ENCODE measurements at regions not wholly inside any gene's neighbourhood (a gene's known extent, or its start where the extent isn't known, plus 50 kb on each side); places are given as distances from the start of the nearest gene placed in this dataset.

- DNase-seq (ENCODE audit: low read depth in 2 of 3, low spot score in 2 of 3), result no peak
Measured at GRCh38 chrX:15191830-15192229, 78.1 kb downstream of the ASB9 start.

GRCh38 chrX:15188039-15188438 lies 81.8 kb downstream of the ASB9 start:
- DNase-seq (ENCODE audit: low read depth in 2 of 3, low spot score in 2 of 3), result no peak

DNA sequence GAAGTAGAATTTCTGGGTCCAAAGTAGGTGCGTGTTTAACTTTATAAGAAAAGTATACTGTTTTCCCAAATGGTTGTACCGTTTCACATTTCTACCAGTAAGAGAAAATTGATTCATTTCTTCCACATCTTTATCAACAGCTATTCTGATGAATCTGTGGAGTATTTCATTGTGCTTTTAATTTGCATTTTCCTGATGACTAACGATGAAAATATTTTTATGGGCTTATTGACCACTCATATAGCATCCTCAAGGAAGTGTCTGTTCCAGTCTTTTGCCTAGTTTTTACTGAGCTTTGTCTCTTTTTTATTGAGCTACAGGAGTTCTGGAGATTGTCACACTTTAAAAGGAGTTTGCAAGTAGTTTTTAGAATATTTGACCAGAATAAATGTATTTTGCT lies 92.6 kb downstream of the ASB9 start:
- no peak for DNase-seq (ENCODE audit: low read depth in 2 of 3, low spot score in 2 of 3)

- DNase-seq (ENCODE audit: low read depth in 2 of 3, low spot score in 2 of 3), result no peak
Measured at GRCh38 chrX:15173411-15173810, 96.5 kb downstream of the ASB9 start.

GRCh38 chrX:15170927-15171326 lies 99.0 kb downstream of the ASB9 start:
- peak in 1 of 3 donors; percentile 1 for DNase-seq (ENCODE audit: low read depth in 2 of 3, low spot score in 2 of 3)

DNA sequence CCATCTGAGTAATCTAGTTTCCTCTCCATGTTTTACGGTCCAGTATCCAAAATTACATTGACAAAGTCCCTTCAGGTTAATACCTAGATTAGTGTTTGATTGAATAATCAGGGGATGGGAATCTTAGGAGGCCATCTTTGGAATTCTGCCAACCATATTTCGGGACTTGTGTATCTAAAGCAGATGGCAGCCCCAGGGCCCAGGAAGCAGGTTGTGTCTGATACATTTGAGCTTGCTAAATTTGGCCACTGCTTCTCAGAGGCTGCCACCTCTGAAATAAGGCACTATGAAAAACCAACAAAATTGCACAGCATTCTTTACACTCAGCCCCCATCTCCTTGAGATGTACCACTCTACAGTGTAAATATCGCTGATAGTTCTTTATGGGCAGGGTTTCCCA lies 102.1 kb downstream of the ASB9 start:
- no peak for DNase-seq (ENCODE audit: low read depth in 2 of 3, low spot score in 2 of 3)

- no peak for DNase-seq (ENCODE audit: low read depth in 2 of 3, low spot score in 2 of 3)
Measured at GRCh38 chrX:15165832-15166231, 104.1 kb downstream of the ASB9 start.

DNA sequence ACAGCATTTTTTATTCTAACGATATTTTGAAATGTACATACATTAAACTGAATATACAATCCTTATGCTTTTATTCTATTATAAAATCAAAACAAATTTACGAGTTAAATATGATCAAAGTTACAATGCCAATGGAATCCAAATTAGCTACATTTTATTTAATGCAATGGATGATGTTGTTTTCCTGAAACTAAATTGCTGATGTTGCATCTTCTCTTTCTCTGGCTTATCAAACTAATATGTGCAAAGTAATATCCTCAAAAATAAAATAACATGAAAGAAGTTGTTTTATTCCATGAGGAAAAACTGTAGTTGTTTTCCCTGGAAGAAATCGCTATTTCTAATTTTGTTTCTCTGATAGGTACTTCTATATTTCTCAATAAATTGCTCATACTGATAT lies 106.8 kb downstream of the ASB9 start:
- DNase-seq (ENCODE audit: low read depth in 2 of 3, low spot score in 2 of 3), result no peak

DNA sequence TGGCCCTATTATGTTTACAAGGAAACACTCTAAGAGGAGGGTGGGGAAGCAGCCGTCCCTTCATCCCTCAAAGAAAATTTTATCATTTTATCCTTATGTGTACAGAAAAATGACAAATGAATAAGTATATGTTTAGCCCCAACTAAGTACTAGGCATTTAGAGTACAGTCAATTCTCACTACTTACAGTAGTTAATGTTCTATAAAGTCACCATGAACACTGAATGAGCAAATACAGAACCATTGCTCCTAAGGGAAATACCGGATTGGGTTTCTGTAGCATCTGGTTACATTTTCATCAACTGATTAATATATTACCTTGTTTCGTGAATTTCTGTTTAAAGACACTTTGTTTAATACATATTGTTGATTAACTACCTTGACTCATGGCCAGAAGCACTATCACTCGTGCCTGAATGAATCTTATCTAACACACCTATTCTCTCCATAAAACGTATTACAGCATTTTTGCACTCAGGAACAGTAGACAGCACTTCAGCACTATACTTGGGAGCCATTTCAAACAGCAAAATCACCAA lies 109.3 kb downstream of the ASB9 start:
- no peak for DNase-seq (ENCODE audit: low read depth in 2 of 3, low spot score in 2 of 3)

GRCh38 chrX:15158736-15159406 lies 111.0 kb downstream of the ASB9 start:
- DNase-seq (ENCODE audit: low read depth in 2 of 3, low spot score in 2 of 3), result no peak

DNA sequence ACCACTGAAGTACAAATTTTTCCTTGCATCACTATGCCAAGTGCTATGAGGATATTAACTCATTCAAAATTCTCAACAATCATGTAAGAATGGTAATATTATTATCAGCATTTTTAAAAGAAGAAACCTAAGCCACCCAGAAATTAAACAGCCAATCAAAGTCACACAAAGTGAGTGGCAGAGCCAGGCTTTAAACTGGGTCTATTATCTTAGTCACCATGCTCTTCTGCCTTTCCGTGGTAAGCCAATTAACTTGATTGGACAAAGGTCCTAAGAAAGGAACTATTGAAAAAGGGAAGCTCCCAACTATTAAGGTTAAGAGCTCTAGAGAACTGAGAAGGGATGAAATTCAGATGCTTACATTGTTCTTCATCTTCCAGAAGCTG lies 111.5 kb downstream of the ASB9 start:
- DNase-seq (ENCODE audit: low read depth in 2 of 3, low spot score in 2 of 3), result no peak

DNA sequence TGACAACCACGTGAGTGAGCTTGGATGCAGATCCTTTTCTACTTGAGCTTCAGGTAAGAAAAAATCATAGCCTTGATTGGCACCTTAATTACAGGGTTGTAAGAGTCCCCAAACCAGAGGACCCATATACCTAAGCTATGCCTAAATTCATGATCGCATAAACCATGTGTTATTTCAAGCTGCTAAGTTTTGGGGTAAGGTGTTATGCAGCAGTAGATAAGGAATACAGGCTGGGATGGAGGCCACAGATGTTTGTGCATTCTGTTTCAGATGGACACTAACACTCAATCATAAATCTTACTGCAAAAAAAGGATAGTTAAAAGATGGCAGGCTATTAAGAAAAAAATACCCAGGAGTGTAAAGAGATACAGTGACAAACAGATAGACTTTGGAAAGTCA lies 112.3 kb downstream of the ASB9 start:
- no peak for DNase-seq (ENCODE audit: low read depth in 2 of 3, low spot score in 2 of 3)

- no peak for DNase-seq (ENCODE audit: low read depth in 2 of 3, low spot score in 2 of 3)
Measured at GRCh38 chrX:15151267-15152186, 118.4 kb downstream of the ASB9 start.

DNA sequence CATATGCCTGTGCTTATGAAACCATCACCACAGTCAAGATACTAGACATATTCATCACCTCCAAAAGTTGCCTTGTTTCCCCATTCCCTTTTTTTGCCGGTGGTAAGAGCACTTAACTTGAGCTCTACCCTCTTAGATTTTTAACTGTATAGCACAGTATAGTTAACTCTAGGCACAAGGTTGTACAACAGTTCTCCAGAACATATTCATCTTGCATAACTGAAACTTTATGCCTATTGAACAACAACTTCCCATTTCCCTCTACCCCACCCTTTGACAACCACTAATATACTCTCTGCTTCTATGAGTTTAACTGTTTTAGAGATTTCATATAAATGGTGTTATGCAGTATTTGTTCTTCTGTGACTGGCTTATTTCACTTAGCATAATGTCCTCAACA lies 119.3 kb downstream of the ASB9 start:
- DNase-seq (ENCODE audit: low read depth in 2 of 3, low spot score in 2 of 3), result no peak

DNA sequence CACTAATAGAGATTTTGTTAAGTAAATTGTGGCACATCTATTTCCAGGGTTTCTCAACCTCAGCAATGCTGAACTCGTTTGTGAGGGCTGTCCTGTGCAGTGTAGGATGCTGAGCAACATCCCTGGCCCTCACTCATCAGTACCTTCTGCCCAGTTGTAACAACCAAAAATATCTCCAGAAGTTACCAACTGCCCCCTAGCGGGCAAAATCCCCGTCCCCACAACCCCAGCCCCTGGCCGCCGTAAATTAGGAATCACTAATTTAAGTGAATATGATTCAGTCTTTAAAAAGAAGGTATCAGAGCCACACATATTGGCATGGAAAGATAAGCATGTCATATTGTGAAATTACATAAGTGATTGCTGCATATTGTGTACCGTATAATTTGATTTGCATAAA lies 123.4 kb downstream of the ASB9 start:
- DNase-seq (ENCODE audit: low read depth in 2 of 3, low spot score in 2 of 3), result peak in 2 of 3 donors; percentile 4 to 5

- DNase-seq (ENCODE audit: low read depth in 2 of 3, low spot score in 2 of 3), result no peak
Measured at GRCh38 chrX:15143825-15144121, 126.1 kb downstream of the ASB9 start.

DNA sequence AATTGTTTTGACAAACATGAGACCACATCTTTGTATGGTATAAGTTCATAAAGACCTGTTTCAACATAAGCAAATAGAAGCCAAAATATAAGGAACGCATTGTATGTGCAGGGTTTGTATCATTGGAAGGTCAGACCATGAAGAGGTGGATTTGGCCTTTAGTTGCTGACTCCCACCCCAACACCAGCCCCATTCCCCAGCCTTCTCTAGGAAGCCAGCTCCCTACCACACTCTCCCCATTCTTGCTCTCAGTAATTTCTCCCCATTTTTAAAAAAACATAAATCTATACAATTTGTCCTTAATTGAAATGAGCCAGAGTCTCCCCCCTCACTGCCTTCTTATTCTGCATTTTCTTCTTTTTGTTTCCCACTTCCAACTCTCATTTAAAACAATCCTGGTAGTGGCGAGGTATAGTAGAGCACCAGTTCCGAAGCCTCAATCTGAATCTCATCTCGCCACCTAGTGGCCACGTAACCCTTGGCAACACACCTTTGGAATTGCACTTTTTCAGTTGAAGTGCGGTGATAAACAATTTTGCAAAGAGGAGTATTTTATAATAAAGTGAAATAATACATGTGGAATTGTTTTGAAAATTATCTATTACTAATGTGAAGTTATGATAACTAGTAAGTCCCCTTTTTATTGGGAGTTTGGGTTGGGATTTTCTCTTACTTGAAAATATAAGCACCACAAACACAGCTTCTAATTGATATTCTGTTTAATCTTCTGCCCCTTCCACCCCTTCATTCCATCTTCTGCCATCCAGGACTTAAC lies 126.6 kb downstream of the ASB9 start:
- peak; percentile 11 to 51 (median 23) for DNase-seq (ENCODE audit: low read depth in 2 of 3, low spot score in 2 of 3)

DNA sequence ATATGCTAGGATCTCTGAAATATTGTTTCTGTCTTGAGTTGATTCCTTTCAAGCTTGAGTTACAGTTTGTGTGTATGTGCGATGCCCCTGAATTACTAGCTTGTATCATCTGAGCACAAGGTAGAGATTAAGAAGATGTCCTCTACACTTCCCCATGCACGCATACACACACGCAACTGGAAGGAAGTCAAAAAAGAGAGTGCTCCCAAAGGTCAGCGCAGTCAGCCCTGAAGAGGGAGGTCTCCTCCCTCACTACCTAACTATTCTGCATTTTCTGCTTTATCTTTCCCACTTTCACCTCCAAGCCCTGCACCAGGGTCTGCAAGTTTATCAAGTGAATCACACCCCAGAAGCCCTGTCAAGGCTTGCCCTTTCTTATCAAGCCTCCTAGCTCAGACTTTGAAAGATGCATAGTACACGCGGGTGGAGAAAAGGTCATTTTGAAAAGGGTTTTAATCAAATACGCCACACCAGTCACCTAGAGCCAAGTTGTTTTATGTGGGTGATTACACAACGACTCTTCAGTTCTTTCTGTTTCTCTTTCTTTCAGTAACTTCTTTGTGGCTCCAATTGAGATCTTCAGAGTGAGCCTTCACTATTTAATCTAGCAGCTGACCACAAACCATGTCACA lies 127.7 kb downstream of the ASB9 start:
- no peak for DNase-seq (ENCODE audit: low read depth in 2 of 3, low spot score in 2 of 3)

GRCh38 chrX:15136795-15137194 lies 133.1 kb downstream of the ASB9 start:
- DNase-seq (ENCODE audit: low read depth in 2 of 3, low spot score in 2 of 3), result no peak

- DNase-seq (ENCODE audit: low read depth in 2 of 3, low spot score in 2 of 3), result no peak
Measured at GRCh38 chrX:15129412-15129811, 140.5 kb downstream of the ASB9 start.

GRCh38 chrX:15128861-15129260 lies 141.0 kb downstream of the ASB9 start:
- no peak for DNase-seq (ENCODE audit: low read depth in 2 of 3, low spot score in 2 of 3)

Data from hematopoietic multipotent progenitor cell (in vitro differentiated cells).